ENCODE measurements at regions not wholly inside any gene's neighbourhood (a gene's known extent, or its start where the extent isn't known, plus 50 kb on each side); places are given as distances from the start of the nearest gene placed in this dataset.
A peak's percentile ranks its signal among the peaks of the same experiment; 100 is the strongest.

DNA sequence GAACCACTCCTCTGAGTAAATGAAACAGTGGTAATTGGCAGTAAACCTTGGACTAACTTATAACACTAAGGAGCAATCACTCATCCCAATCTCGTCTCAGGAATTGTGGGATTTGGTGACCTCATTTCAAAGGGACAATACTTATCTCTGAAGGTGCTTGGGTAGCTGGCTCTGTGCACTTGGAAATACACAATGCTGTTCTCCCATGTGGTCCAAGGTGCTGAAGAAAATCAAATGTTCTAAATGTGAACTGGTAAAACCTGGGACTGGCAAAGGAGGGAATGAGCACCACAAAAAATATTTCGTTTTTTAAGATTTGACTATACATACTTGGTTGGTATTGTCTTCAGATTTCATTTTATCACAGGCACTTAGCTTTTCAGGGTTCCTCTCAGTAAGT is 1193.0 kb downstream of the SORCS1 start:
- DNase-seq: no peak

- DNase-seq: no peak
These were observed 1194.6 kb downstream of the SORCS1 start for GRCh38 chr10:105969884-105970377.

- DNase-seq: no peak
These were observed 1195.8 kb downstream of the SORCS1 start for GRCh38 chr10:105968666-105969065.

DNA sequence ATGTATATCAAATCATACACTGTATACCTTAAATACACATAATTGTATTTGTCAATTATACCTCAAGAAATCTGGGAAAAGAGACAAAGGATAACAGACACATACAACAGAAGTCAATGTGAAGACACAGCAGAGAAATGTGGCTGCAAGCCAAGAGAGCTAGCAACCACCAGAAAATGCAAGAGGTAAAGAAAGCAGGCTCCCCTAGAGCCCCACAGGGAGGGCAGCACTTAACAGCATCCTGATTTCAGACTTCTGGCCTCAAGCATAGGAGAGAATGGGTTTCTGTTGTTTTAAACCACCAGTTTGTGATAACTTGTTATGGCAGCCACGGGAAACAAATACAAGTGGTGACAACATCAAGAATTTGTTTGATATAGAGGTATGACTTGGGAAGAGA is 1197.2 kb downstream of the SORCS1 start:
- no peak for DNase-seq

GRCh38 chr10:105965141-105965540 is 1199.4 kb downstream of the SORCS1 start:
- DNase-seq: no peak

- DNase-seq: no peak
These were observed 1200.5 kb downstream of the SORCS1 start for GRCh38 chr10:105964009-105964408.

- no peak for DNase-seq
These were observed 1201.1 kb downstream of the SORCS1 start for GRCh38 chr10:105963334-105963884.

- DNase-seq: no peak
These were observed 1208.0 kb downstream of the SORCS1 start for GRCh38 chr10:105956550-105956949.

- no peak for DNase-seq
These were observed 1210.6 kb downstream of the SORCS1 start for GRCh38 chr10:105953861-105954260.

GRCh38 chr10:105953056-105953455 is 1211.5 kb downstream of the SORCS1 start:
- DNase-seq: no peak

DNA sequence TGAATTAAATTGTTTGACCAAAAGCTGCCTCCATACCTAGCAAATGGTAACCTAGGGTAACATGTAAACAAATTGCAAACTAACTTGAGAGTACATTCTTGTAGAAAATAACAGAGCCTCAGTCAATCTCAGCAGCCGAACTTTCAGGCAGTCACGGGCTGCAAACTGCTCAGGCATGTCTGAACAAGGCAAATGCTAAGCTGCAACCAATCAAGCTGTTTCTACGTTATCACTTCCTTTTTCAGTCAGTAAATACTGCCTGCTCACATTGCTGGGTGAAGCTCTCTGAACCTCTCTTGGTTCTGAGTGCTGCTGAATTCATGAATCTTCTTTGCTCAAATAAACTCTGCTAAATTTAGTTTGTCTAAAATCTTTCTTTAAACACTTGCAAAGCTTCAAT is 1212.4 kb downstream of the SORCS1 start:
- peak; percentile 9 for DNase-seq

DNA sequence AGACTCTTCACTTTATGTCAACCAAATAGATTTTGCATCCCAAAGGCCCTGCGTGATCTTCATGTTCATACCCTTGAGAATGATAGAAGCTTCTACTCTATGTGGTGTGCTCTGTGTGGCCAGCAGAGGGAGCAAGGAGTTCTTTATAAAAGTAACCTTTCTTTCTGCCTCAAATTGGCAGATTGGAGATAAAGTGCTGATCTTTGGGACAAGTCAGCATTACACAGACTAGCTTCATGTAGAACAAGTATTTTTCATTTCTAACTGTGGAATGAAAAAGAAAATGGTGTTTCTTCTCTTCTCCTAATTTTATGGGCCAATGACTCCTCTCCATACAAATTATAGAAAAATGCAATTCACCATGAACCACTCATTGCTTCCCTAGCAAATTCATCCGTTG is 1214.1 kb downstream of the SORCS1 start:
- DNase-seq: peak; percentile 73

- DNase-seq: no peak
These were observed 1214.8 kb downstream of the SORCS1 start for GRCh38 chr10:105949721-105950120.

DNA sequence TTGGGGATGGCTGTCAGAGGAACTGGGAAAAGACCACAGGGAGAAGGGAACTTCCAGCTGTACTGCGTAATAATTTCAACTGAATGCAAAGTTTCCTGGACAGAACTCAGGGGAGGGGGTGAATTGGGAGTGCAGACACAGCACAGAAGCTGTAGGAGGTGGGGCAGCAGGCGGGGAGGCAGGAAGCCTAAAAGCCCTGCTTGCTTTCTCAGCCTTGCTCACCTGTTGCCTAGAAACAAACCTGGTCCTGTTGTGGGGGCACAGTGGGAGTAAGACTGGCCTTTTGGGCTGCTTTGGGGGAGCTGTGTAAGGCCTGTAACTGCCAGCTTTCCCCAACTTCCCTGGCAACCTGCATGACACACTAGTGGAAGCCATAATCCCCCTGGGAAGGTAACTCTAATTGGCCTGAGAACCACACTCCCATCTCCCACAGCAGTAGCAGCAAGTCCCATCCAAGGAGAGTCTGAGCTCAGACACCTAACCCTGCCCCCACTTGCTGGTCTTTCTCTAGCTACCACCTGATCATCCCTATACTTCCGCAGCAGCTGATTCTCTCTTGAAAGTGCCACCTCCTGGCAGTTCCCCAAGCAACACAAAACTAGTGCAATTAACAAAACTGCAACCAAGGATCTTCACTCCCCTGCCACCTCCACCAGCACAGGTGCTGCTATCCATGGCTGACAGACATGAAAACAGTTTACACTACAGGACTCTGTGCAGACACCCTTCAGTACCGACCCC is 1239.3 kb downstream of the SORCS1 start:
- no peak for DNase-seq

GRCh38 chr10:105921348-105921747 is 1243.2 kb downstream of the SORCS1 start:
- no peak for DNase-seq

GRCh38 chr10:105914432-105914831 is 1250.1 kb downstream of the SORCS1 start:
- no peak for DNase-seq

DNA sequence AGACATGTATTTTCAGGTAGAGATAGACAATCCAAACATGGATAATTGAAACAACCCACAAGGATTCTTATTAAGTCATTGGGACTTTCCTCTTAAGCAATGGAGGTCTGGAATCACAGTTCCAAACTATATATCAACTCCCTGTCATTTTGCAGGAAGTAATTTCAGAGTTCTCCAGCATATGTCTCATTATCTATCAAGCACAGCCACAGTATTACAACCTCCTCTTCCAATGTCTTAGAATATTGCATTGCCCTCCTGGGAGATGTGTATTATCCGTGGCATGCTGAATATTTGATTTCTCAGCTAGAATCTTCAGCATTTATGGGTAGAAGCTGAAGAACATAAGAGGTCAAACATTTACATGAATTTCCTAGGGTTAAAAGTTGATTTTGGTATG is 1255.8 kb downstream of the SORCS1 start:
- DNase-seq: no peak

DNA sequence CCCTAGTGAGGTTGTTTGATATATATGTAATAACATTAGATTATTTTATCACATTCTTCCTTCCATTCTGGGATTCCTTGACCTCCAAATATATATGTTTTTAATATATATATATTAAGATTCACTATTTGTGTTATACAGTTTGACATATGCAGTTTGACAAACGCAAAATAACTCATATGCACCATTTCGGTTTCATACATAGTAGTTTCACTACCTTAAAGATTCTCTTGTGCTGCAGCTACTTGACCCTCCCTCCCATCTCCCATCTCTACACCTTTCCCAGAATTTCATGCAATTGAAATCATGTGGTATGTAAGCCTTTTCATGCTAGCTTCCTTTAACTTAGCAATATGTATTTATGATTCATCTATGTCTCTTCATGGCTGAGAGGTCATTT is 1244.4 kb downstream of the SORCS3 start:
- no peak for DNase-seq

DNA sequence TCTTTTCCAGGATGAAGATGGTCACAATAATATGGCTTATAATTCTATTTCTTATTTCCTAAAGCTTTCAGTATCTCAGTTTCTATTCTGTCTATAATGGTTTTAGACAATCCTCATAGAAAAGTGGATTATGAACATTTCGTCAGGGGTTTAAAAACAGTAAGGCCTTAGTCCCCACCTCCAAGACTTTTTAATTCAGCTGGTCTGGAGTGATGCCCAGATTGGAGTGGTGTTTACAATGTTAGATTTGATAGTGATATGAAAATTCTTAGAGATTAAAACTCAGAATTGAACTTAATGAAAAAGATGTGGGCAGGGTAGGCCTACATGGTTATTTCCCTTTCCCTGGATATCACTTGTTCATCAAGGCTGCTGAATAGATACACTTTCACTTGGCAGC is 1238.3 kb downstream of the SORCS3 start:
- no peak for DNase-seq

DNA sequence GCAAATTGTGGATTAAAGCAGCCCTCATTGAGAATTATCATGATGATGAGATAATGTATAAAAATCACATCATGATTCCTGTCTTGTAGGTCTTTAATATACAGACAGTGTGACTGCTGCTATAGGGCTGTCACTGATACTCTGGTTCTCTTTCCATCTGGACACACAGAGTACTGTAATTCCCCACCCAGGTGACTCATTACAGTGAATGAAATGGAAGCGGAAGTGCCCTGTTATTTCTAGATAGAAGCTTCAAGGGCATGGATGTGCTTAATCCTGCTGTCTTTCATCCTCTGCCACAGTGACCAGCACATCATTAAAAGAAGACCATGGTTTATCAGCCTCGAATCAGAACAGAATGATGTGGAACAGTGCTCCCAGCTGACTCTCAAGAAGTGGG is 1234.0 kb downstream of the SORCS3 start:
- DNase-seq: no peak

DNA sequence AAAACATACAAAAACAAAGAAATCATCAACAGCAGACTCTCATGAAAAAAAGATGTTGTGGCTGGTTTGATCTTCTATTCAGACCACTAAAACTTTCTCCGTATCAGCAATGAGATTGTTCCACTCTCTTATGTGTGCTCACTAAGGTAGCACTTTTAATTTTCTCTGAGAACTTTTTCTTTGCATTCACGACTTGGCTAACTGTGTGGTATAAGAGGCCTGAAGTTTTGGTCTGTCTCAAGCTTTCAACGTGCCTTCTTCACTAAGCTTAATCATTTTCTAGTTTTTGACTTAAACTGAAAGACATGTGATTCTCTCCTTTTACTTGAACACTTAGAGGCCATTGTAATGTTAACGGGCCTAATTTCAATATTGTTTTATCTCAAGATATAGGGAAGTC is 1231.6 kb downstream of the SORCS3 start:
- no peak for DNase-seq

DNA sequence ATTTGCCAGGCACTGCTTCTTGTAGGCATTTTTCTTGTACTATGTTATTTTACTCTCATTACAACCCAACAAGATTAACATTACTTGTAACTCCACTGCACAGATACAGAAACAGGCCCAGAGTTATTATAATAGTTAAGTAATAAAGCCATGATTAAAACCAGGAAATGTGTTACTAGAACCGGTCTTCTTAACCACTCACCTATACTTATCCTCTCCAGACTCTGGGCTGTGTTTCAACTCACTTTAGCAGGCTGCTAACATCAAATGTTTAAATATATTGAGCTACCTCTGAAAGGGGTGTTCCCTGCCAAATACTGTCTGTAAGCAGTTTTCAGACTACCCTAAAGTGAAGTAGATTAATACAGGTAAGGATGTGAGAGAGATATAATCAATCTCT is 1227.8 kb downstream of the SORCS3 start:
- no peak for DNase-seq

DNA sequence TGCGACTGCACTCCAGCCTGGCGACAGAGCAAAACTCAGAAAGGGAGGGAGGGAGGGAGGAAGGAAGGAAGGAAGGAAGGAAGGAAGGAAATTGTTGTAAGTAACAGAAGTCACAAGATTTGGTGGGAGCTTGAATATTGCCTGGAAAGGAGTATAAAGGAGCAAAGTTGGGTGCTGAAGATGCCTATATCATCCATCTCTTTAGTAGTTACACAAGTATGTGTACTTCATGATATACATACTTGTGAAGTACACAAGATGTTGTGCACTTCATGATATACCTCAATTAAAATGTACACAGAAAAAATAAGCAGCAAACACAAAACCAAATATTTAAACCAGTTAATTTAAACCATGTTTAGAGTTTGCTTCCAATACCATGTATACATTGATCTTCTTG is 1223.8 kb downstream of the SORCS3 start:
- no peak for DNase-seq

Measured in hematopoietic multipotent progenitor cell treated with erythropoietin and hydrocortisone succinate and interleukin-3 and kit ligand, for 4 days (in vitro differentiated cells).